ENCODE measurements at regions not wholly inside any gene's neighbourhood (a gene's known extent, or its start where the extent isn't known, plus 50 kb on each side); places are given as distances from the start of the nearest gene placed in this dataset.

DNA sequence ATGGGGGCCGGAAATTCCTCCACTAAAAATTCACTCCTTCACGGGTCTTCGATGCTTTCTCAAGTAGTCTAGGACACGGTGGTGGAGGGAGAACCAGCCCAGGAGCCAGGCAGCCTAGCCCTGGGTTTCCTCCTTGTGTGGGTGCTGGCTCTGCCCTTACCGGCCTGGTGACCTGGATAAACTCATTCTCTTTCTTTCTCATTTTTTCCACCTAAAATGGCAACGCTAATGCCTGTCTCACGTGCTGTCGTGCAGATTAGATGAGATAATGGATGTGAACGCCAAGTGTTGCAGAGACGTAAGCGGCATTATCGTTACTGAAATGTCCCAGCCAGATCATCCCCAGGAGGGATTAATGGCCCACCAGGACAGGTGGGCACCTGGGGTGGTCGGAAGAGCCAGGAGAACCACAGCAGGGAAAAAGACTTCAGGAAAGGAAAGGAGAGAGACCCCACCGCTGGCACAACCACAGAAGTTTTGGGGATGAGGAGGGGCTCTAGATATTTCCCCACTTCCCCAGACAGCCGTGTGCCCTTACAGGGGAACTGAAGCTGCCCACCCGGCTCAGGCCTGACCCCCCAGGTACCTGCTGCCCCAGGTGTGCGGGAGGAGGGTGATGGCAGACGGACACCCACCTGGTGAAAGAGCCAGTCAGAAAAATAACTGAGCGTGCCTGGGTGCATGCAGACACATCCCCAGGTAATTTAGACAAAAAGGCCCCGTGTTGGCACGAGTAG, 100.8 kb upstream of the ASAP2 start:
- DNase-seq (ENCODE audit: low read depth, low spot score): no peak

GRCh38 chr2:9103663-9104277, 100.3 kb upstream of the MBOAT2 start:
- no peak for DNase-seq (ENCODE audit: low read depth, low spot score)

DNA sequence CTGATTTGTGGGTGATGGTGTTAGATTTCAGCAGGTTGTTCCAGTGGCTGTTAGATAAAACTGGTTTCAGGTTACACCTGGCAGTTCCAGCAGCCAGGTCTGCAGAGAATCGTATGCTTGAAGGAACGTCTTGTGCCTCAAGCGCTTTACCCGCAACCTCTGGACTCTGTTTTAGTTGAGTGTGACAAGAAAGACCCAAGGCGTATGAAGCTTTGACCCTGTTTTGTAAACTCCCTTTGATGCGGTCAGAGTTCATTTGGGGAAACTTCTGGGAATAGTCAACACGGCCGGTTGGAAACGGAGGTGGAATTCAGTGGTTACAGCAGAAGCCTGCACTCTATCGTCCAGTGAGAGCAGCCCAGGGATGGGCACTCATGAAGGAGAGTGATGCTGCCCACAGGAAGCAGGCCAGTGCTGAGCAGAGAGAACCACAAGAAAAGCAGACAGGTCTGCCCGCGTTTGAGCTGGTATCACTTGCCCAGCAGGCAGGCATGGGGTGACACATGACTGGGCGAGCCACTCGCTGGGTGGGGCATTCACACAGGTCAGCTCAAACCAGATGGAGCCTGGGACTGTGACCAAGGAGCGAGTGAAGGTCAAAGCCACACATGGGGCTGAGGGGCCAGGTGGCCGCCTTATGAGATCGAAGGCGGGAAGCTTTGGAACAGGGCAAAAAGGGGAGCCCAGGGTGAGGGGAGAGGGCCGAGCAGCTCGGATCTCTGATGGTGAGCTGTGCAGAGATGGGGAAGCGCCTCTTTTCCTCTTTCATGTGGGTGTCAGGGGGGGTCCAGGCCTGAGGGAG, 99.6 kb upstream of the MBOAT2 start:
- peak; percentile 46 for DNase-seq (ENCODE audit: low read depth, low spot score)

DNA sequence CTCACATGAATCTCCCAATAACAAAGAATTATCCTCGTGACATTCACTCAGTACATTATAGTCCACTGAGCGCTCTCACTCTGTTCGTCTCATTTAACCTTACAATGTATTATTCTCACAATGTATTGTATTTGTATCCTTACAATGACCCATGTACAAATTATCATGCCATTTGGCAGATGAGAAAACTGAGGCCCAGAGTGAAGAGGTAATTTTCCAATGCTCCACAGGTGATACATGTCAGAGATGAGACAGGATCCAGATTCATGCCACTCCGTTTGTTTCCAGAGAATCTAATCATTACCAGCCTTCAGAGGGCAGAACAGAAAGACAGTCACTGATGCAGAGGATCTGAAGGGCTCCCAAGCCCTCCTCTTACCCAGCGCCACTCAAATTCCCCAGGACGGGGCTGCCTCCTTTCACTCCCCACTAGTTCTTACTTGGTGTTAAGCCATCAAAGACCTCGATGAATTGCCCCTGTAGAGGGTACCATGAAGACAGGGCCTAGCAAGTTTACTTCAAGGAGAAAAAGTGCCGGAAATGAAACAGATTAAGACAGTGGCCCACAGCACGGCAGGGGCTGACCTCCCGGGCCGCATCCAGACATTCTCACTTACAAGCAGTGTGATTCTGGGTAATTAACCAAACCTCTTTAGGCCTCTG, 98.4 kb upstream of the MBOAT2 start:
- DNase-seq (ENCODE audit: low read depth, low spot score): no peak

DNA sequence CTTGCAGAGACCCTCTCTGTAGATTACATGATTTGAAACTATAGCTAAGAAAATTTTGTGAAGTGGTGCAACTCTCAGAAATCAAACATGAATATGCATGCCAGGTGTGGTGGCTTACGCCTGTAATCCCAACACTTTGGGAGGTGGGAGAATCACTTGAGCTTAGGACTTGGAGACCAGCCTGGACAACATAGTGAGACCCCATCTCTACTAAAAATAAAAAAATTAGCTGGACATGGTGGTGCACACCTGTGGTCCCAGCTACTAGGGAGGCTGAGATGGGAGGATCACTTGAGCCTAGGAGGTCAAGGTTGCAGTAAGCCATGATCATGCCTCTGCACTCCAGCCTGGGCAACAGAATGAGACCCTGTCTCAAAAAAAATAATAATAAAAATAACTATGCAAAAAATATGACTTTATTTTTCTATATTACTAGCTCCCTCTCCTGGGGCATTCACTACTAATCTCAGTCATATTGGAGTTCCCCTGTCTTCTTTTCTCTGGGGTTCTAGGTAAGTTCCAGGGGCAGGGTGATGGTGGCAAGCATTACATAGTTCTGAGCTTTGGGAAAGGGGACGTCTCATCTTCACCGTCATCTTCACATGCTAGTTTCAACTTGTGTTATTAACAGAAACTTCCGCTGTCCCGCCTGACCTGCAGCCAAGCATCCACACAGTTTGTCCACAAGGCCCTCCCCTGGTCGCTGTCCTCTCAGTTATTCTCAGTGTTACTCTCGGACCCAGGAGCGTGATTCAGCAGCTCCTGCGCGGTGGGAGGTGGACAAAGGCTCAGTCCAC, 96.8 kb upstream of the MBOAT2 start:
- no peak for DNase-seq (ENCODE audit: low read depth, low spot score)

DNA sequence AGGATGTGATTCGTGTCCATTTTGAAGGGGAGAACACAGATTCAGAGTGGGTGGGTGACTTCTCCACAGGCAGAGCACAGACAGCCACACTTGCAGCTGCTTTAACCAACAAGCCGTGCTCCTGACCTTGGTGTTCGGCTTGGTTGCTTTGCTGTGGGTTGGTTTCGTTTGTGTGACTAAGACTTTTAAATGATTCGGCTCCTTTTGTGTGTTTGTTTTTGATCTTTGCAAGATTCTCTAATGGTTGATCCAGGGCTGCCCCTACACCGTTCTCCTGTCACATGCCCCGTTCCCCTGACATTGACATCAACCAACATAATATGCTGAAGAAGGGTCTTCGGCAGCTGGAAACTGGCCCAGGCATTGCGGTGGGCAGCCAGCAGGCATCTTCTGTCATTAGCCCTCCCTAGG, 95.9 kb upstream of the MBOAT2 start:
- peak; percentile 79 for DNase-seq (ENCODE audit: low read depth, low spot score)

DNA sequence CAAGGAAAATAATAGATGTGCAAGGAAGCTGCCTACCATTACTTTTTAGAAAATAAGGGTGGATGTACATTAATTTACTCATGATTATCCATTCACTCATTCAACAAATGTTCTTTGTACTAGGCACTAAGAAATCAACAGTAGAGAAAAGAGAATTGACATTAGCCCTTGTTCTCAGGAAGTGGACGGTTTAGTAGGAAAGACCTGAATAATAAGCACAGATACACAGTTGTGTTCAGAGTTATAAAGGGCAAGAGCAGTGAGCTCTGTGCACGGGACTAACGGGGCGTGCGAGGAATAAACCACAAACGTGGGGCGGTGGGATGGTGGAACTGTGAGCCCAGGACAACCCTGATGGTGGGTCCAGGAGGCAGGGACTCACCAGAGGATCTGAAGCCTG, 94.4 kb upstream of the MBOAT2 start:
- no peak for DNase-seq (ENCODE audit: low read depth, low spot score)

DNA sequence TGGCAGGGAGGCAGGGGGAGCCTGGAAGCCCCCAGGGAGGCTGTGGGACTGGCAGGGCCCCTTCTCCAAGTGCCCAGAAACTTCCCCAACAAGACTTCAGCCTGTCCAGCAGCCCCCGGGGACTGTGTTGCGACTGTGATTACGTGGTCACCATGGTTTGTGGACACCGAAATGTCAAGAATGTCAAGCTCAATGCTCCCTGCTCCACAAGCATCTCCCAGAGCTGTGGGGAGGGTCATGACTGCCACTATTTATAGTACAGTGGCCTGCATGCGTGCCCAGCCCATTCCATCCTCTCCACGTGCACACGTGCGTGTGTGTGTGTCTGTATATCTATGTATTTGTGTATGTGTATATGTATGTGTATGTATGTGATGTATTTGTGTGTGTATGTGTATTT, 93.8 kb upstream of the MBOAT2 start:
- DNase-seq (ENCODE audit: low read depth, low spot score): peak; percentile 44

GRCh38 chr2:9096761-9097160, 93.3 kb upstream of the MBOAT2 start:
- DNase-seq (ENCODE audit: low read depth, low spot score): no peak

GRCh38 chr2:9095690-9096089, 92.2 kb upstream of the MBOAT2 start:
- peak; percentile 75 for DNase-seq (ENCODE audit: low read depth, low spot score)

- no peak for DNase-seq (ENCODE audit: low read depth, low spot score)
Observed at GRCh38 chr2:9095226-9095625, 91.7 kb upstream of the MBOAT2 start.

DNA sequence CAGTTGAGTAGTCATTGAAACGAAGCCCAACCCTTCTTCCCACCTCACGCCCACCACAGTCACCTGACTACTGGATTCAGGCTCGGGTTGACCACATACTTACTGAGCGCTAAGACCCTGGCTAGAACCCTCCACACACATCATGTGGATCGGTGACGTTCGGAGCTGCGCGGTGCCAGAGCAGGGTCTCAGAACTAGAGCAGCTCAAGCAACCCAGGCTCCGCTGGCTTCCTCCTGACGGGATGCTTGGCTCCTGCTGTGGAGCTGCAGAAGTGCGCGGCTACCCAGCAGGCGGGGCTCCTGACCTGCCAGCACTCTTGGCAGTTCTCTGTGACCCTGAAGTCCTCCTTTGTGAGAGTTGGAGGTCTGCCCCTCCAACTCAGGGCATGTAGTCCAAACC, 90.6 kb upstream of the MBOAT2 start:
- no peak for DNase-seq (ENCODE audit: low read depth, low spot score)

- no peak for DNase-seq (ENCODE audit: low read depth, low spot score)
Observed at GRCh38 chr2:9093324-9093723, 89.8 kb upstream of the MBOAT2 start.

GRCh38 chr2:9092383-9093282, 89.1 kb upstream of the MBOAT2 start:
- DNase-seq (ENCODE audit: low read depth, low spot score): no peak

DNA sequence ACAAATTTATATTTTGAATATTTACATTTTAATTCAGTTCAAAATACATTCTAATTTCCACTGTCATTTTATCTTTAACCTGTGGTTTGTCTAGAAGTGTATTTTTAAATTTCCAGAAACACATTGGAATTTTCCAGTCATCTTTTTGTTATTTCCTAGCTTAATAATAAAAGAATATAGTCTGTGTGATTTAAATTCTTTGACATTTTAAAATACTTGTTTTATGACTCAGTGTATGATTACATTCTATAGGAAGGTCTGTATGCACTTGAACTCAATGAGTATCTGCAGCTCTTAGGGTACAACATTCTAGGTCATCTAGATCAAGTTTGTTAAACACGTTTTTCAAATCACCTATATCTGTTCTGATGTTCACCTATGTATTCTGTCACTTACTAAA, 88.3 kb upstream of the MBOAT2 start:
- no peak for DNase-seq (ENCODE audit: low read depth, low spot score)

DNA sequence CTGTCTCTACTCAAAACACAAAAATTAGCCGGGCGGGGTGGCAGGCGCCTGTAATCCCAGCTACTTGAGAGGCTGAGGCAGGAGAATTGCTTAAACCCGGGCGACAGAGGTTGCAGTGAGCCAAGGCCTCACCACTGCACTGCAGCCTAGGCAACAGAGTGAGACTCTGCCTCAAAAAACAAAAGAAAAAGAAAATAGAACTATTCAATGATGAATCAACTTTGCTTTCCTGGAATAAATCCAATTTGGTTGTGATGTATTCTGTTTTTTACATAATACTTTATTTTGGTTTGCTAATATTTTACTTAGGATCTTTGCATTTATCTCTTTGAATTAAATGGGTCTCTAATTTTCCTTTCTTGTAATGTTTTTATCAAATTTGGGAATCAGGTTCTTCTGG, 86.3 kb upstream of the MBOAT2 start:
- no peak for DNase-seq (ENCODE audit: low read depth, low spot score)

GRCh38 chr2:9087121-9087681, 83.7 kb upstream of the MBOAT2 start:
- peak; percentile 55 for DNase-seq (ENCODE audit: low read depth, low spot score)

GRCh38 chr2:9086465-9086864, 83.0 kb upstream of the MBOAT2 start:
- no peak for DNase-seq (ENCODE audit: low read depth, low spot score)

DNA sequence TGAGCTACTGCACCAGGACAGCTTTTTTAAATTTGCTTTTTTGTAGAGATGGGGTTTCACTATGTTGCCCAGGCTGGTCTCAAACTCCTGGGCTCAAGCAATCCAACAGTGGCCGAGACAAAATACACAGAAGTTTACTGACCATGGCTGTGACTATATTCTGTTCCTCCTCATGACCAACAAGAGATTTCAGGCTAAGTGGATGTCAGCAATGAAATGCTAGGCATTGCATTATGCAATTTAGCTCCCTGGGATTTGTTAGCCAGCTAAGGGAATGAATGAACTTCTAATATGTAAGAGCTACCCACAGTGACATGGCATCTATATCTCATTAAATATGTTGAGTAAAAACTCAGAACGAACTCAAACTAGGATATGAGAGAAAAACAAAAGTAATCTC, 81.9 kb upstream of the MBOAT2 start:
- no peak for DNase-seq (ENCODE audit: low read depth, low spot score)

DNA sequence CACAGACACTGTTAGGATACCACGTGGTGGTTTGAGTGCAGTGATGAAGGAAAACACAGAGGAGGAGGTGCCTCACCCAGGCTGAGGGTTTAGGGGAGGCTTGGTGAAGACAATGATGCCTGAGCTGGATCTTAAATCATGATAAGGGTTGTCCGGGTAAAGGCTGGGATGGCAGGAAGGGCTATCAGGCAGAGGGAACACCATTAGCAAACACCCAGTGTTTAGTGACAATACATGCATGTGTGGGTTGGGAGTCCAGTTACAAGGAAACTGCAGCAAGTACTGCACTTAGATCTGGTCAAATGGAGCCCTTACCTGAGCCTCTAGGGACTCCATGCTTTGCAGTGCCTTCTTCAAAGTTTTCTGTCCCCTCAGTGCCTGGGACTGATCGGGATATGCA, 79.8 kb upstream of the MBOAT2 start:
- DNase-seq (ENCODE audit: low read depth, low spot score): no peak
